Right kidney (tissue), 1 donor: ENCODE measurements at regions not wholly inside any gene's neighbourhood (a gene's known extent, or its start where the extent isn't known, plus 50 kb on each side); places are given as distances from the start of the nearest gene placed in this dataset.
"Not testable (repeated sequence)": the region's sequence is repeated elsewhere in the genome, so short reads cannot be mapped to it uniquely, and the experiment has no call there.

ENCODE experiments used
- DNase-seq: peaks from one replicate; pipeline ENCODE4 v3.0.0-alpha.2; 2016

DNA sequence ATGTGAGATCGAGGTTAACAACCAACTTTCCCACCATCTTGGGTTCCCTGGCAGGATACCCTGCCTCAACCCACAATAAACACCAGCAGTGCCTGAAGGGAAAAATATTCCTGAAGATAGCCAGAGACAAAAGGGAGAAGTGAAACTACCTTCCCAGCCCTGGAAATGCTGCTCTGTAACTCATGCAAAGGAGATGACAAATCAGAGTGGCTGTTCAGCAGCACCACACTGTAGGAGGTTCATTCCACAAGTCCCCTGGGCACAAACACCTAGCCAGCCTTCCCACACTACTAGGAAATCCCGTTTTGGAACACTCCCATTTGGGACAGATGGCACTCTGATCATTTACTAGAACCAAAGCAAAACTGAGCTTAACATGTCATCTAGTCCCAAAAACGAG lies 190.7 kb upstream of the RBBP8 start:
- no peak for DNase-seq

DNA sequence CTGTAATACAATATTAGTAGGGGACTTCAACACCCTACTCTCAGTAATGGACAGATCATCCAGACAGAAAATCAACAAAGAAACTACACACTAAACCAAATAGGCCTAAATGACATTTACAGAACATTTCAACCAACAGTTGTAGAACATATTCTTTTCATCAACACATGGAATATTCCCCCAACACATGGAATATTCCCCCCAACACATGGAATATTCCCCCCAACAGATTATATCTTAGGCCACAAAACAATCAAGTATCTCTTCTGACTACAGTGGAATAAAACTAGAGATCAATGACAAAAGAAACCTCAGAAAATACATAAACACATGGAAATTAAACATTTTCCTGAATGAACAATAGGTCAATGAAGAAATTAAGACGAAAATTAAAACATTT lies 187.2 kb upstream of the RBBP8 start:
- no peak for DNase-seq

DNA sequence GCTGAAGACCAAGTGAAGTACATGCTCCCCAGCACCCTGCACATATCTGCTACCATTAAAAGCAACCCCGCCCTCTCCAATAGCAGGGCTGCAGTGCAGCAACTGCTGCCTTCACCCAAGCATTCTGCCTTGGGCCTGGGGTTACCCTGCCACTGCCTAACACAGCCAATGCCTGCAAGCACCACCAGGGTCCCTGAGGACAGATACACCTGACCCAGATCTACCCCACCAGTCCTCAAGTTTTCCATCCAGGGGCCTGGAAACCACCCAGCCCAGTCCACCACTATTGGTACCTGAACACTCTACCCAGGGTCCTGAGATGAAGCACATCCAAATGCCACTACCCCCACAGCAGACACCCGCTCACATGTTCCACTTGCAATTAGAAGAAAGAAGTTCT lies 181.1 kb upstream of the RBBP8 start:
- no peak for DNase-seq

DNA sequence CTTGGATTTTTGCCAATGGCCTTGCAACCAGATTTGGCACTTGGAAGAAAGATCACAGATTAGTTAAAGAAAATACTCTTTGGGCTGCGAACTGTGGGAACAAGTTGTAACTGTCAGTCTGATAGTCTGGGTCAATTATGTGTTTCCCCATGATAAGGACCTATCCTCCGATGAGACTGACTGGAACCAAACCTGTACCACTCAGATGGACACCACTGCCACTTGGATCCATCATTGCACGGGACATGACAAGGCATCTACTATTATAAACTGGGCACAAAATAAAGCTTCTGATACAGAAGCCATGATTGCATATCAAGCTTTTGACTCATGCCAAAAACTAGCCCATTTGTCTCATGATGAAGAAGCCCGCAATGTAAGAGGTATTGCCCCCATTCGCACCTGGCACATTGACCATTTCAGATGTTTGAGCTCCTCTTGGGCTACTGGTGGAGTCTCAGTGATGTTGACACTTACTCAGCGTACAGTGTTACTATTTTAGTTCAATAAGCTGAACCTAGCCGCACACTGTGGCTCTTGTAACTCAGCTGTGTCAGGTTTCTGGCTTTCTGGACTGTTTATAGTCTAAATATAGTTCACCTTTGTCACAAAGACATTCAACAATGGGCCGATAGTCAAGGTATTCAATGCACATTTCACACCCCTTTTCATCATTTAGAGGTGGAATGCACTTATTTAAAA lies 179.8 kb upstream of the RBBP8 start:
- no peak for DNase-seq

DNA sequence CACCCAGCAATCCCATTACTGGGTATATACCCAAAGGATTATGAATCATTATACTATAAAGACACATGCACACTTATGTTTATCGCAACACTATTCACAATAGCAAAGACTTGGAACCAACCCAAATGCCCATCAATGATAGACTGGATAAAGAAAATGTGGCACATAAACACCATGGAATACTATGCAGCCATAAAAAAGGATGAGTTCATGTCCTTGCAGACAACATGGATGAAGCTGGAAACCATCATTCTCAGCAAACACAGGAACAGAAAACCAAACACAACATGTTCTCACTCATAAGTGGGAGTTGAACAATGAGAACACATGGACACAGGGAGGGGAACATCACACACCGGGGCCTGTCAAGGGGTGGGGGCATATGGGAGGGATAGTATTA lies 169.1 kb upstream of the RBBP8 start:
- not testable (repeated sequence) for DNase-seq

DNA sequence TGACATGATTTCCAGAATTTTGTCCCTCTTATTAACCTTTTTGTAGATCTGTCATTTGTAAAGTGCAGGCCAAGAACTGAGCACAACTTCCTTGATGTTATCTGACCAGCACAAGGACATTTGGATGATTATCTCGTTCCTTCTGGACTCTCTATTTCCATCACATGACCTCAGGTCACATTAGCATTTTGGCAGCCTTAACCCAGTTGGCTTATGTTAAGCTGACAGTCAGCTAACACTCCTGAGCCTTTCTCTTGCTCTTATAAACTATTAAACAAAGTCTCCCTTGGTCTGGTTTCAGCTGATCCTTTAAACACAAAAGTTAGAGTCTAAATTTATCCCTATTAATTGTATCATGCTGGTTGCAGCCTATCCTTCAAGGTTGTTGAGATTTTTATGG lies 167.2 kb upstream of the RBBP8 start:
- no peak for DNase-seq

DNA sequence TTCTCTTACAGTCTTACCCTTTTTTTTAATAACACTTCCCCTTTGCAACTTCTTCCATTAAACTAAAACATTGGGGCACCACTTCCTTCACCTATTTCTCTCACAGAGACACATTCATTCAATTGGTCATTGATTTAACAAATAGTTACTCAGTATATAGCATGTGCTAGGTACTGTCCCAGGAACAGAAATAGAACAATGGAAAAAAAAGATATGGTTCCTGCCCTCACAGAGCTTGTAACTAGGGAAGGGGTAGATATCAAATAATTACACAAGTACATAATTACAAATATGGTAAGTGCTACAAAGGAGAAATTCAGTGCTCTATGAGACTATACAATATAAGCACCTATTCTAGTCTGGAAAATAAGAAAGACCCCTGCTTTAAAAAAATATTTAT lies 165.5 kb upstream of the RBBP8 start:
- no peak for DNase-seq

DNA sequence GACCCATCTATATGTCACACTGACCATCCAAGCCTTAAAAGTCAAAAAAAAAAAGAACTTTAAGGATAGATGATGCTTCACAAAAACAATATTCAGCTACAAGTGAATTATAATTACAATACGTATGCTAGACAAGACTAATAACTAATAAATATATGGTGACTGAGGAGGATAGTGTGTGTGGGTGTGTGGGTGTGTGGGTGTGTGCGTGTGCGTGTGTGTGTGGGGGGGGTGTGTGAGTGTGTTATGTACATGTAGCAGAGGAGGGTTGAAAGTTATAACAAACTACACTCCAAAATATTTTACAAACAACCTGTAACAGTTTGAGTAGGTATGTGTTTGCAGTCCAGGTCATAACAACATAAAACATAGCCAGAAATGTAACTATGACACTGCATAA lies 159.2 kb upstream of the RBBP8 start:
- no peak for DNase-seq

DNA sequence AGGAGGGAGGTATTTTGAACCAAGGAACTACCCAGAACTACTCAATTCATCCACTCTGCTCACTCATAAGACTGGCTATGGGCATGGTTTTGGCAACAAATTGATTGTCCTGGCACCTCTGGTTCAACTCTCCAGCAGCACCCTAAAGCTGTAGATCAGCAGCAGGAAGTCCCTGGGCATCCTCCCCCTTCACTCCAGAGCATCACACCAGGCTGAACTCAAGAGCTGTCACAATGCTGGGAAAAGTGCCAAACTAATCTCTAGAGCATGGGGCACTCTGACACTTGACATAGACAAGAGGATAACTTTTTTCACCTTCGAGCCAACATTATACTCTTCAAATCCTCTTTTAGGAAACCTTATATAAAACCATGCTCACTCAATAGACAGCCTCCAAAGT lies 154.1 kb upstream of the RBBP8 start:
- DNase-seq: no peak

DNA sequence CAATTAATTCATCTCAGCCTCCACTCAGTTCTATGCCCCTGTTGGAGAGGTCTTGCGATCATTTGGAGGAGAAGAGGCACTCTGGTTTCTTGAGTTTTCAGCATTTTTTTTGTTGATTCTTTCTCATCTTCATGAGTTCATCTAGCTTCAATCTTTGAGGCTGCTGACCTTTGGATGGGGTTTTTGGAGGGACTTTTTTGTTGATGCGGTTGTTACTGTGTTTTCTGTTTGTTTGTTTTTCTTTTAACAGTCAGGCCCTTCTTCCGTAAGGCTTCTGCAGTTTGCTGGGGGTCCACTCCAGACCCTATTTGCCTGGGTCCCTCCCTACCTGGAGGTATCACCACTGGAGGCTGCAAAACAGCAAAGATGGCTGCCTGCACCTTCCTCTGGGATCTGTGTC lies 149.9 kb upstream of the RBBP8 start:
- DNase-seq: no peak

DNA sequence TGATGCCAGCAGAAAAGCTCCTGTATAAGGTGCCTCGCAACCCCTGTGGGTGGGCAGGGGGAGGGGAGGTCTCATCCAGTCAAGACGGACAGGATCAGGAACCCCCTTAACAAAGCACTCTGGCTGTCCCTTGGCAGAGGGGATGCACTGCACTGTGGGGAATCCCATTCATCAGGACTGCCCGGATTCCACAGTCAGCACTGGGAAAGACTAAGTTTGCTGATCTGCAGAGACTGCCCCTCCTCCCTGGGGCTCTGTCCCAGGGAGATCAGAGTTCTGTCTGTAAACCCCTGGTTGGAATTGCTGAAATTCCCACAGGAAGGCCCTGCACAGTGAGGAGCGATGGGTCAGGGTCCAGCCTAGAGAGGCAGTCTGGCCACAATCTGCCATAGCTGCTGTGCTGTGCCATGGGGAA lies 149.5 kb upstream of the RBBP8 start:
- DNase-seq: no peak

DNA sequence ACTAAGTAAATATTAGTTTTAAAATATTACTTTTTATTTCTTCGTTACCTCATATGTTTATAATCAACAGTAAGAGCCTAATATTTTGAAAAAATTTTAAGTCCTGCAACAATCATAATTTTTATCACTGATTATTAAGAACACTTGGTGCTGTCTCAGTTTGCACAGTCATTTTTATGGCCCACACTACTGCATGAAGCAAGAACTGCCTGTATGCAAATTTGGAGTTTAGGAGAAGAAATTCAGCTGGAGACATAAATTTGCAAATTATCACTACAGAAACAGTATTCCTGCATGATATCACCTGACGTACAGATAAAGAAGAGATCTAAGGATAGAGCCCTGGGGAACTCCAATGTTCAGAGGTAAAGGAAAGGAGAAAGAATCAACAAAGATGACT lies 144.1 kb upstream of the RBBP8 start:
- no peak for DNase-seq

DNA sequence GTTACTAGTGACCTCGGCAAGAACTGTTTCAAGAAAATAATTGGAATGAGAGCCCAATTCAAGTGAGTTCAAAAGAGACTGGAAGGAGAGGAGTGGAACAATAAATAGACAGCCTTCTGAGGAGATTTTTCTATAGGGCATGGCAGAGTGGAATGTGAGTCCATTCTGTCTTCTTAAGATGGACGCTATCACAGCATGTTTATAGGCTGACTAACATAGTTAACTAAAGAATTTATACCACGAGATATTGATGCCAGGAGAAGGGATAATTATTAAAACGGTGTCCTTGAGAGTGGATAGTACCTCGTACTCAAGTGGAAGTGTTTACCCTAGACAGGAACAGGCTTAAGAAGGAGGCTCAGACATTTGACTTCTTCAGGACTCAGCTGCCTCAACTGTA lies 143.5 kb upstream of the RBBP8 start:
- no peak for DNase-seq

DNA sequence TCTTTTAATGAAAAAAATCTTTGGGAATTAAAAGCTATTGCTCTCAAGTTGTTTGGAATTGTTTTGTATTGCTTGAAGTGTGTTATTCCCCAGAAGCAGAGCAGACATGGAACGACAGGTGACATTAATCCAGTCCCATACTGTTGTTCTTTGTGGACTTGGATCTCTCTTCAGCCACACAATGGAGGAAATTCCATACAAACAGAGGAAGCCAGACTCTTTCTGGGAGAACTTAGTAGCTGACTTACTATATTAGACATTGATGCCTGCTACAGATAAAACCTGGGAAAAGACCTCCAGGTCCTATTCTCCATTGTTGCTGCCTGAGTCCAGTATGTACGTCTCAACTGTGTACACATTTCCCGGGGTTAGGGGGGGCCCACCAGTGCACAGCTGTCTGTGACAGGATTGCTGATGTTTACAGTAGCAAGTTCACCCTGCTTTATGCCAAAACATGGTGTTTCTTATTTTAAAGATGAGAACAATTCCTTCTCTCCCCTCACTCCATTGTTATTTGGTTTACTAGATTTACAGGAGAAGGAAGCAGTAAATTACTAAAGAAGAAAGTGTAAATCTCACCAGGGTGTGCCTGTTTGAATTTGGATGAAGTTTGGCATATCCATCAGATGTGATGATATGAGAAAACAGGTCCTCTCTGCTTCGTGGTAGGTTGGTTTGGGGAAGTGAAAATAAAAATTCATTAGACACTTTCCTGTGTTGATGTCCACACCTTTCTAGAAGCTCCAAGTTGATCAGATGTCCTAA lies 142.4 kb upstream of the RBBP8 start:
- no peak for DNase-seq

DNA sequence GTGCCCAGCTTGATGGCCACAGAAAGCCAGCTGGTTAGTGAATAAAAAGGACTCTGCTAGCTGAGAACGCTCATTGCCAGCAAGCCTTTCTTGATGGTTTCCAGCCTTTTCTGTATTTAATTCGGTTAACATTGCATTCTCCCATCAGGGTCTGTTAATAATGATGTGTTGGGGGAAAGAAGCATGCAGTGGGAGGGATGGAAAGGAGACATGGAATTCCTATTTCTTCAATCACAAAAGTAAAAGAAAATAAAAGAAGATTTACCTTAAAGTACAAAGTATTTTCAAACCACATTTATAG lies 141.9 kb upstream of the RBBP8 start:
- DNase-seq: no peak

DNA sequence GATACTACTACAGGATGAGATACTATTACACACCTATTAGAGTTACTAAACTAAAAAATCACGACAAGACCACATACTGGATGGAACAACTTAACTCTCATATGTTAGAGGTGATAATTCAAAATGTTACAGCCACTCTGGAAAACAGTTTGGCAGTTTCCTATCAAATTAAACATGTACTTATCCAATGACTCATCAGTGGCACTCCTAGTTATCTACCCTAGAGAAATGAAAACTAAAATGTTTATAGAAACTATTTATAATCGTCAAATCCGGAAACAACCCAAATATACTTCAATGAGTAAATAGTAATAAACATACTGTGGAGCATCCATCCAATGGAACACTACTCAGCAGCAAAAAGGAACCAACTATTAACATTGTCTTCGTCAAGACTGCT lies 137.0 kb upstream of the RBBP8 start:
- no peak for DNase-seq

DNA sequence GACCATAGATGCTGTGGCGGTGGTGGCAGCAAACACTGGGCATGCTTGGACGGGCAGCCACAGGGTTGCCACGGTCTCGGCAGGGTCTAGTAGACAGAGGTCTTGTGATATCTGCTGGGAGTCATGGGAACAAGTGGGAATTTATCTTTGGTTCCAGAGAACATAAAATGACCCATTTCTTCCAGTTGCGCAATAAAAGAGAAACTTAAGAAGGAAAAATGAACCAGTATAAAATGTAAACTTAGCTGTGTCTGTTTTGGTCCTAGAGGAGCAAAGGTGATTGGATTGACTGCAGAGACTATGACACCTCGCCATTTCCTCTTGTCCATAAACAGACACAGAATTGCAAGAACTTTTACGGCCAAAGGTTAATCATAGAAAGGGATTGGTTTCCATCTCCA lies 132.6 kb upstream of the RBBP8 start:
- DNase-seq: no peak

DNA sequence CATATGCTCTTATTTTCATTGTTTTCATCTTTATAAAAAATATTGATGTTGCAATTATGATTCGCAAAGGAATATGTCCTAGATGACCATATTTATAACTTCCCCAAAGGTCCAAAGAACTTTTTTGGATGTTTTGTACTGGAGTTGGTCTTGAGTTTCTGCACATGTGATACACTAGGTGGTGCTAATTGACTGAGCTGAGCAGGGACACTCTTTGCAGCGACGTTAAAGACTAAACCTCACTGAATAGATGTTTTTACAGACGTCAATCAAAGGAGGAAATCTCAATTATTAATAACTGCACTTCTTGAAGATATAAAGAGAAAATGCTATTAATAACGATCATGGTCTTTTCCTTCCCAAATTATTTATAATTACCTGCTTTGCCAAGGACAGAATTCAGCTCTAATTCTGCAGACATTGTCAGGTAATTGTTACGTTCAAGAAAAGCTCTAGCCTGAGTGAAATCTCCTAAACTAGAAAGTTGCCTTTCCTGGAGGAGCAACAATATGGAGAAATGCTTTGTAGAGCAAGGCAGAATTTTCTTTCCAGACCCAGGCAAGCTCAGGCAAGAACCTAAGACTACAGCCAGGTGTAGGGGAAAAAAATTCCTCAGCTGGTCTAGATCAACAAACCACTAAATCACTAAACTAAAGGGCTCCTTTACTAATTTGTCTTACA lies 119.3 kb upstream of the RBBP8 start:
- no peak for DNase-seq

DNA sequence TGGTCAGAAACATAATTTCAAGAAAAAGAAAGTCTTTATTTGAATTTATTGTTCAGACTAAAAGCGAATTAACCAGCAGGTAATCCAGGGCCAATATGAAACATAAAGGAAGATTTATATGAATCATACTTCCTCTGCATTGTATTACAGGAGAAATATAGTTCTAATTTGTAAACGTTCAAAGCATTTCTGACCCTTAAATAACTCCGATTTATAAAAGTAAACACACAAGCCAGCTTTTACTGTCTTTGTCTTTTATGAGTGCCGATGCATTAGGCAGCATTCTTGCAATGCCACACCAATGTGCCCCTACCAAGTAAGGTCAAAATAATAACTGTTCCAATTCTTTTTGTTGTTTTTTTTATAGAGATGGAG lies 118.8 kb upstream of the RBBP8 start:
- DNase-seq: no peak

DNA sequence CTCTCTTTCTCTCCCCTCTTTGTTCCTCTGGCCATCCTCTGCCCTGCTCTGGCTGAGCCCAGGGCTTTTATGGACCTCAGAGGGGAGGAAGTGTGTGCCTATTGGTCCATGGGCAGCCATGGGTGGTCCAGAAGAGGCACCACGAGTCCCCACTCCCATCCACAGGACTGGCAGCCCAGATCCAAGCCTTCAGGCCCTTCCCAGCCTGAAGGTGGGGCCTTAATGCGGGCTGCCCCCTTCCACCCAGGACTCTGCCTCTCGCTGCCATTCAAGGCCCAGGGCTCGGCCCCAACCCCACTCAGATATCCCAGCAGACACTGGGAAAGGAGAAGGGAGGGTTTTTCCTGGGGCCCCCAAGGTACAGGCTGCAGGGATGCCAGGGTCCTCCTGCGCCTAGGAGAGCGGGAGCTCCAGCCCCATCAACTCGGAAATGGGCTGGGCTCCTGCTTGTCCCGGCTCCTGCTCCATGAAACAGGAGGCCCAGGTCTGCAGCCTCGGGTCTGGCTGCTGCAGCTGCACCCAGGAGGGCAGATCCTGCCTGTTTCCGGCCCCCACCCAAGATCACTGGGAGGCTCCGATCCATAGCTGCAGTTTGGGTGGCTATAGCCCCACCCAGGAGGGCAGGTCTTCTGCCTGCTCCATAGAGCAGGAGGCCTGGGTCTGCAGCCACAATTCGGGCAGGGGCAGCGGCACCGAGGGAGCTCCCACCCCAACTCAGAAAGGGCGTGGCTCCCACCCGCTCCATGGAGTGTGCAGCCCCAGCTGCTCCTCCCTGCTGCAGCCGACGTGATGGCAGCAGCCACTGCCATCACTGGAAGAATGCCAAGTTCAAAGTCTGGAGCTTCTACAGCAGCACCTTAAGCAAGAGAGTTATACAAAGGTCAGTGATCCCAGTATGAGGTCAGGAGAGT lies 116.6 kb upstream of the RBBP8 start:
- no peak for DNase-seq

DNA sequence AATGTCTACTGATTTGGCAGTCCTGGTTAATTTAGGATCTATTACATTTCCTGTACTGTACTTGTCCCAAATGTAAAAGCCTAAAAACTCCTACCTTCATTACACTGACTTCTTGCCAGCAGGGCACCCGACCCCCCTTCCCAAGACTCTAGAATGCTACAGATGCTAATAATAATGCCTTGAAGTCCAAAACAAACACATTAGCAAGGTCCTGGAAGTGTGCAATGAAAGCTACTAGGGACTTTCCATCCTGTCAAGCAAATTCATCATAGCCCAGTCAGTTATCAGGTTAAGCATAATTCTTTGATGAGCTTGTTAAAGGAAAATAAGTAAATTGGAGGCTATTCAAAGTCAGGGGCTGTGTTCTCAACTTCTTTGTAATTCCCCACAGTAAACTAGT lies 115.3 kb upstream of the RBBP8 start:
- no peak for DNase-seq

DNA sequence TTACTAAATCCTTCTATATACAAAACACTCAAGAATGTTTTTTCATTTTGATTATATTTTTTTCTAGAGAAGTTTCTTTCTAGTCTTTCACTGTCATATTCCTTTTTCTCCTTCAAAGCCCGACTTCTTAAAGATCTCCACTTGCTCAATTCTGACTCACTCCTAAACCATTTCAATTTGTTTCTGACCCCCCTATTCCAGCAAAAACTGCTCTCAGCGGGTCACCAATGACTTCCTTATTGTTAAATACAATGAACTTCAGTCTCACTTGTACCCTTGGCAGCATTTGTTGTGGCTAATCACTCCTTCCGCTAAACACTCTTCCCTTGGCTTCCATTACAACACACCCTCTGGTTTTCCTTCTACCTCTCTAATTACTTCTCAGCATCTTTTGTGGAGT lies 111.1 kb upstream of the RBBP8 start:
- DNase-seq: no peak
